SK-N-SH (cell line): ENCODE measurements at regions not wholly inside any gene's neighbourhood (a gene's known extent, or its start where the extent isn't known, plus 50 kb on each side); places are given as distances from the start of the nearest gene placed in this dataset.

Experiments
- CTCF ChIA-PET: fragments of 300-600, 350-600 bp; formaldehyde crosslinking; extraction: SDS; loops from one replicate; lab custom pipeline; 2021; lab: Yijun Ruan, JAX
- POLR2A ChIA-PET: fragments of 350-600 bp; sonication (Branson Sonifier 250); formaldehyde crosslinking; extraction: SDS; loops from one replicate; lab custom pipeline; 2020; ENCODE audit warnings: antibody characterized with exemption, inconsistent platforms; lab: Yijun Ruan, JAX
- DNase-seq: peaks from one replicate; pipeline ENCODE4 v3.0.0; 2012
- H2AFZ ChIP-seq: fragments of 200-600 bp; sonication (generic); 2 replicates; pipeline ENCODE4 v1.8.1; 2016; ENCODE audit warnings: antibody characterized with exemption, mild to moderate bottlenecking, low read depth
- H3F3A ChIP-seq: fragments of 200-600 bp; sonication (generic); replicated peaks from 2 replicates; pipeline ENCODE3; 2016; ENCODE audit warnings: antibody characterized with exemption, mild to moderate bottlenecking; ENCODE audit not compliant: insufficient read depth
- H3K27ac ChIP-seq, 2 experiments: fragments of 200-500 bp in 1 of 2; fragments of 200-600 bp in 1 of 2; sonication (Bioruptor generic) in 1 of 2; sonication (generic), shearing (Covaris generic) in 1 of 2; 2 replicates each; pipeline versions ENCODE4 v1.5.1 to v1.6.1; 2014 to 2016; ENCODE audit warnings: low read depth in 2 of 2, inconsistent platforms in 1 of 2, low read length in 1 of 2, mild to moderate bottlenecking in 1 of 2, mixed read lengths in 1 of 2
- H3K27me3 ChIP-seq: fragments of 200-600 bp; sonication (generic), shearing (Covaris generic); 2 replicates; pipeline ENCODE4 v1.6.1; 2016; ENCODE audit warnings: mixed run types; ENCODE audit not compliant: insufficient read depth
- H3K36me3 ChIP-seq, 2 experiments: fragments of 200-500 bp in 1 of 2; fragments of 200-600 bp in 1 of 2; sonication (Bioruptor generic) in 1 of 2; sonication (generic) in 1 of 2; replicated peaks in 1 of 2; 2 replicates each; pipeline versions ENCODE3 to v1.5.1; 2014 to 2016; ENCODE audit warnings: low read length in 1 of 2, mild to moderate bottlenecking in 1 of 2; ENCODE audit not compliant: insufficient read depth in 2 of 2, control insufficient read depth in 1 of 2
- H3K4me1 ChIP-seq, 2 experiments: fragments of 200-500 bp in 1 of 2; fragments of 200-600 bp in 1 of 2; sonication (Bioruptor generic) in 1 of 2; sonication (generic), shearing (Covaris generic) in 1 of 2; 2 replicates each; pipeline versions ENCODE4 v1.5.1 to v1.6.1; 2014 to 2016; ENCODE audit warnings: low read depth in 1 of 2, low read length in 1 of 2, mixed run types in 1 of 2; ENCODE audit not compliant: insufficient read depth in 2 of 2, control insufficient read depth in 1 of 2
- H3K4me2 ChIP-seq: fragments of 200-600 bp; sonication (generic), shearing (Covaris generic); 2 replicates; pipeline ENCODE4 v1.6.1; 2017; ENCODE audit warnings: mixed run types
- H3K4me3 ChIP-seq, 2 experiments: fragments of 200-500 bp in 1 of 2; fragments of 200-600 bp in 1 of 2; sonication (Bioruptor generic) in 1 of 2; sonication (generic), shearing (Covaris generic) in 1 of 2; 2 replicates each; pipeline versions ENCODE4 v1.5.1 to v1.8.1; 2014 to 2016; ENCODE audit warnings: low read depth in 2 of 2, inconsistent platforms in 1 of 2, low read length in 1 of 2, mild to moderate bottlenecking in 1 of 2, mixed read lengths in 1 of 2, moderate library complexity in 1 of 2
- H3K79me2 ChIP-seq: fragments of 200-600 bp; sonication (generic); 2 replicates; pipeline ENCODE4 v1.8.1; 2017; ENCODE audit warnings: mild to moderate bottlenecking; ENCODE audit not compliant: insufficient read depth
- H3K9ac ChIP-seq: fragments of 200-600 bp; sonication (generic); 2 replicates; pipeline ENCODE4 v1.6.1; 2017; ENCODE audit warnings: mixed run types
- H3K9me2 ChIP-seq: fragments of 200-600 bp; sonication (generic); 2 replicates; pipeline ENCODE4 v1.6.1; 2017; ENCODE audit warnings: mixed run types
- H3K9me3 ChIP-seq: fragments of 200-600 bp; sonication (generic); 2 replicates; pipeline ENCODE4 v1.6.1; 2017; ENCODE audit warnings: mixed run types, mild to moderate bottlenecking, moderate library complexity
- H4K20me1 ChIP-seq: fragments of 200-600 bp; sonication (generic); 2 replicates; pipeline ENCODE4 v1.6.1; 2017; ENCODE audit warnings: mild to moderate bottlenecking, mixed run types; ENCODE audit not compliant: insufficient read depth
- FOSL2 ChIP-seq: IDR thresholded peaks from 2 replicates; pipeline ENCODE4 v1.4.0; 2012; ENCODE audit warnings: low read depth, mild to moderate bottlenecking, moderate library complexity, borderline replicate concordance
- GABPA ChIP-seq: IDR thresholded peaks from 2 replicates; pipeline ENCODE4 v1.4.0; 2012; ENCODE audit warnings: low read depth, mild to moderate bottlenecking
- GATA2 ChIP-seq: sonication (generic); formaldehyde crosslinking; IDR thresholded peaks from 2 replicates; pipeline ENCODE4 v1.5.0; 2020; ENCODE audit warnings: mild to moderate bottlenecking, missing genetic modification reagents
- JUND ChIP-seq: IDR thresholded peaks from 2 replicates; pipeline ENCODE4 v1.4.0; 2012
- MEF2A ChIP-seq: IDR thresholded peaks from 2 replicates; pipeline ENCODE4 v1.4.0; 2012; ENCODE audit warnings: low read depth, borderline replicate concordance
- MXI1 ChIP-seq: IDR thresholded peaks from 2 replicates; pipeline ENCODE4 v1.6.1; 2012; ENCODE audit warnings: mild to moderate bottlenecking, low read depth, low read length, improper control_type of control experiment
- NFIC ChIP-seq: IDR thresholded peaks from 2 replicates; pipeline ENCODE4 v1.4.0; 2012; ENCODE audit warnings: borderline replicate concordance
- RAD21 ChIP-seq: IDR thresholded peaks from 2 replicates; pipeline ENCODE4 v1.6.1; 2012; ENCODE audit warnings: mild to moderate bottlenecking, low read length
- REST ChIP-seq: IDR thresholded peaks from 2 replicates; pipeline ENCODE4 v1.6.1; 2012; ENCODE audit warnings: mild to moderate bottlenecking, low read depth, low read length, moderate library complexity
- RFX5 ChIP-seq: IDR thresholded peaks from 2 replicates; pipeline ENCODE4 v1.6.1; 2012; ENCODE audit warnings: mild to moderate bottlenecking, improper control_type of control experiment, low read length
- RXRA ChIP-seq: IDR thresholded peaks from 2 replicates; pipeline ENCODE4 v1.4.0; 2012; ENCODE audit warnings: low read depth, mild to moderate bottlenecking, borderline replicate concordance
- SMC3 ChIP-seq: IDR thresholded peaks from 2 replicates; pipeline ENCODE4 v1.6.1; 2012; ENCODE audit warnings: low read depth, low read length, improper control_type of control experiment
- USF1 ChIP-seq: IDR thresholded peaks from 2 replicates; pipeline ENCODE4 v1.4.0; 2012; ENCODE audit warnings: low read depth, borderline replicate concordance
- USF2 ChIP-seq: fragments of 150-350 bp; IDR thresholded peaks from 2 replicates; pipeline ENCODE4 v1.6.1; 2017; ENCODE audit warnings: antibody characterized with exemption, low read length, low read depth, borderline replicate concordance
- ZBTB33 ChIP-seq: IDR thresholded peaks from 2 replicates; pipeline ENCODE4 v1.4.0; 2012; ENCODE audit warnings: low read depth, borderline replicate concordance
- WGBS: methylation state at CpG from one replicate; pipeline ENCODE4 v1.1.6; 2017; ENCODE audit warnings: low lambda C conversion rate; 5-methylcytosine and 5-hydroxymethylcytosine counted together

GRCh38 chr2:121146630-121147029 is 138.4 kb downstream of the TFCP2L1 start:
- no peaks in the 10 kb centered on the region for H3K79me2 ChIP-seq
- CTCF ChIA-PET = interaction anchor here (1.1 kb wide), 1 partner anchor 210 kb away, joined by 3 read pairs; no protein-coding TSS in a partner anchor
- TF ChIP-seq REST (no peak), JUND (no peak), GABPA (no peak), RXRA (no peak), RFX5 (no peak), ZBTB33 (no peak), MXI1 (no peak), SMC3 (no peak), GATA2 (no peak), USF1 (no peak), USF2 (no peak), NFIC (no peak), FOSL2 (no peak), MEF2A (no peak), RAD21 (no peak)
- TF ChIP-seq, all 33 proteins: peak for 0
- H3K4me2 ChIP-seq = no peak overlapping the region
- H4K20me1 ChIP-seq = no peaks in the 10 kb centered on the region
- no peak overlapping the region for H2AFZ ChIP-seq
- H3K27me3 ChIP-seq = no peaks in the 10 kb centered on the region; the same call in 1 of the 2 replicates
- H3K36me3 ChIP-seq = no peaks in the 10 kb centered on the region
- no peaks in the 10 kb centered on the region for H3K9me3 ChIP-seq
- no peak for DNase-seq
- H3K9me2 ChIP-seq = no peaks in the 10 kb centered on the region
- H3F3A ChIP-seq = no peaks in the 10 kb centered on the region
- no peak overlapping the region for H3K4me3 ChIP-seq
- no peaks in the 10 kb centered on the region for H3K4me1 ChIP-seq
- POLR2A ChIA-PET = no interaction called here
- no peak overlapping the region for H3K9ac ChIP-seq
- no peak overlapping the region for H3K27ac ChIP-seq
- WGBS = 58% methylated on average over 5 of the region's 5 CpGs
